ENCODE measurements at regions not wholly inside any gene's neighbourhood (a gene's known extent, or its start where the extent isn't known, plus 50 kb on each side); places are given as distances from the start of the nearest gene placed in this dataset.
"Not testable (repeated sequence)": the region's sequence is repeated elsewhere in the genome, so short reads cannot be mapped to it uniquely, and the experiment has no call there.

DNA sequence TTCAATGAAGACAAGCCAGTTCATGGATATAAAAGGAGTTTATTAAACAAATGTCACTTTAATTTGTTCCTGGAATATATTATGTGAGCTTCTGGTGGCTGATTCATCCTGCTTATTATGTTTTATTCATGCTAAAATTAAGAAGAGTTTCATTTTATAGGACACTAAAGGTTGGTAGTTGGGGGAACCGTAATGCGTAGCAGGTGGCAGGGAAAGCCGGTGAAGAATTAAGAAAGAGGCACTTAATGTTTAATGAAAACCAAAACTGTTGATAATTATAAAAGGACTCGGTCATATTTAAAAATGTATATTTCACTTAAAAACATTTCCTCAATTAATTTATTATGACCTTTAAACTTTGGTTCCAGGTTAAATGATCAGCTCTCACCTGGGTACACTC, 94.3 kb downstream of the XKR3 start:
- H3K4me3 ChIP-seq; ATAC-seq; intact Hi-C loops (cut with DNase I, micrococcal nuclease); DNase-seq; H3K36me3 ChIP-seq (ENCODE audit: low read depth); H3K4me1 ChIP-seq (ENCODE audit: low read depth): not testable (repeated sequence)
- peaks cover 24% of the 10 kb centered on the region for H3K9me3 ChIP-seq

GRCh38 chr22:16727491-16727890, 97.7 kb downstream of the XKR3 start:
- H3K9me3 ChIP-seq = peaks cover 19% of the 10 kb centered on the region
- ATAC-seq; intact Hi-C loops (cut with DNase I, micrococcal nuclease); DNase-seq; H3K36me3 ChIP-seq (ENCODE audit: low read depth); H3K4me1 ChIP-seq (ENCODE audit: low read depth); H3K4me3 ChIP-seq: not testable (repeated sequence)

DNA sequence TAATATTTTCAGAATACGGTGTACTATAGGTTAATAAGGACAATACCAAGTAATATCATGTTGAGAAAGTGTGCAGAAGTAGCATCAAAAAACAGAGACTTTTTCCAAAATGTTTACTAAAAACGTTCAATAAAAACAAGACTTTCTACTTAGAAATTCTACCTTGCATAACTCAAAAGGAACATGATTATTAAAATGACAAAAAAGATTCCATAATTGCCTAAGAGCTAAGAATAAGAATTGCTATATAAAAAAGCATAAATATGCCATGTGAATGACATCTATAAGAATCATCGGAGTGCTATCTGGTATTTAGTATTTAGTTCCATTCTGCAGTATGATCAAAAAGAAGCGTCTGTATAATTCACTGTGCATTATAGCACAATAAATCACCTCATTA, 102.0 kb downstream of the XKR3 start:
- H3K9me3 ChIP-seq = peaks cover 26% of the 10 kb centered on the region
- DNase-seq; H3K36me3 ChIP-seq (ENCODE audit: low read depth); intact Hi-C loops (cut with DNase I, micrococcal nuclease); ATAC-seq; H3K4me3 ChIP-seq; H3K4me1 ChIP-seq (ENCODE audit: low read depth): not testable (repeated sequence)

DNA sequence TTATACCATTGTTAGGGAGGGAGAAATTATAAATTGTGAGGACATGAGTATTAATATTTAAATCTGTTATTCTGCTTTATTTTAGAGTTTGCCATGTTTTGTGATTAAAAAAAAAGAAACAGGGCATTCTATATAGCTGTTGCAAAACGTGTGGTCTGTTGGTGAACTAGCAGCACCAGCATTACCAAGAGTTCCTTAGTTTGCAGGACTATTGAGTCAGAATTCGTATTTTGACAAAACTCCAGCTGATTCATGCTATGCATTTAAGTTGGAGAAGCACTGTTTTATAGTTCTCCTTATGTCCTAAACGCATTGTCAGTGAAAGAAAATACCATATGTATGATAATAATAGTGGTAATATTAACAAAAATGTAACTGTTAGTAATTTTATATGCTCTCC, 102.6 kb downstream of the XKR3 start:
- intact Hi-C loops (cut with DNase I, micrococcal nuclease); H3K4me1 ChIP-seq (ENCODE audit: low read depth); ATAC-seq; DNase-seq; H3K4me3 ChIP-seq; H3K36me3 ChIP-seq (ENCODE audit: low read depth): not testable (repeated sequence)
- H3K9me3 ChIP-seq = peaks cover 32% of the 10 kb centered on the region

GRCh38 chr22:16721961-16722360, 103.2 kb downstream of the XKR3 start:
- no peaks in the 10 kb centered on the region for H3K36me3 ChIP-seq (ENCODE audit: low read depth)
- H3K4me3 ChIP-seq = no peak overlapping the region
- intact Hi-C loops (cut with DNase I, micrococcal nuclease) = no loop called here
- DNase-seq (no peak), ATAC-seq (no peak)
- H3K4me1 ChIP-seq (ENCODE audit: low read depth) = no peaks in the 10 kb centered on the region
- TF ChIP-seq CTCF (IDR thresholded peaks at IDR 0.05) = no peak
- peaks cover 35% of the 10 kb centered on the region for H3K9me3 ChIP-seq

DNA sequence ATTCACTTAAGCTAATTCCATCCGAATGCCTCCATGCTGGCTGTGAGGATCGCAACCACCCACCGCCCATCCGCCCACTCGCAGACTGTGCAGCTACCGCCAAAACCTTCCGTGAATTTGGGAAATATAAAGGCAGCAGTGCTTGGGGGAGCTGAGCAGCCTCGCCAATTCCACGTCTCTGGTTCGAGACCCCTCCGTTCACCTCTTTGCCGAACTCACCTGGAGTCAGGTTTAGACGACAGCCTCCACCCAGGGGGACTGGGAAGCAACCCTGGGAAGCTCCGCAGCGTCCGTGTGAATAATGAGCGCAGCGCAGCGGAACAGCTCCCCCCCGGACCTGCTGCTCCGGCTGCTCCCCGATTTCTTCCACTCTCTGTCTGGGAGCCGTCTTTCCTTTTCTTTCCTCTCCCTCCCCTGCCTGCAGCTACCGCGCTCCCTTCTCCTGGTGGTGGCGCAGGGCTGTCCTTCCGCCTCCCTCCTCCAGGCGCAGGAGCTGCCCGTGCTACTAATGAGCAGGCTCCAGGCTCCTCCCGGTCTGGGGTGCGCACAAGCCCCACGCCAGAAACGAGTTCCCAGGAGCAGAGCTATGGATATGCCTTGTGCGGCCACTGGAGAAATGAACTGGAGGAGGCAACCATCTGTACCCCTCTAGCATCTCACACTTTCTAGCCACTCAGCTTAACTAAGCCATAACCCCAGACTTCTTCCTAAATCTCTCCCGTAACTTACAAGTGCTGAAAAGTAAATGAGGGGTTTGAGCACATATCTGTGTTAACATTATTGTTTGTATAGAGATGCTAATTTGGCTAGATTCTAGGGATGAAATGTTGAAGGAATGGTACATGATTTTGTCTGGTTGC, 107.3 kb downstream of the XKR3 start:
- Histone ChIP-seq H3K36me3 (ENCODE audit: low read depth) (no peaks in the 10 kb centered on the region), H3K9me3 (peaks cover 38% of the 10 kb centered on the region), H3K4me3 (no peak overlapping the region), H3K4me1 (ENCODE audit: low read depth) (no peaks in the 10 kb centered on the region)
- ATAC-seq (no peak), DNase-seq (no peak)
- intact Hi-C loops (cut with DNase I, micrococcal nuclease) = no loop called here
- TF ChIP-seq CTCF (IDR thresholded peaks at IDR 0.05) = no peak

- H3K36me3 ChIP-seq (ENCODE audit: low read depth); DNase-seq; intact Hi-C loops (cut with DNase I, micrococcal nuclease); H3K4me3 ChIP-seq; ATAC-seq; H3K4me1 ChIP-seq (ENCODE audit: low read depth): not testable (repeated sequence)
- peaks cover 45% of the 10 kb centered on the region for H3K9me3 ChIP-seq
Measured at GRCh38 chr22:16714568-16714967, 110.6 kb downstream of the XKR3 start.

- H3K36me3 ChIP-seq (ENCODE audit: low read depth); DNase-seq; intact Hi-C loops (cut with DNase I, micrococcal nuclease); ATAC-seq; H3K4me1 ChIP-seq (ENCODE audit: low read depth); H3K4me3 ChIP-seq: not testable (repeated sequence)
- H3K9me3 ChIP-seq = peaks cover 55% of the 10 kb centered on the region
Measured at GRCh38 chr22:16702318-16702870, 109.8 kb upstream of the CCT8L2 start.

GRCh38 chr22:16700390-16700789, 107.8 kb upstream of the CCT8L2 start:
- H3K4me1 ChIP-seq (ENCODE audit: low read depth); H3K36me3 ChIP-seq (ENCODE audit: low read depth); H3K4me3 ChIP-seq; DNase-seq; intact Hi-C loops (cut with DNase I, micrococcal nuclease); ATAC-seq: not testable (repeated sequence)
- peaks cover 53% of the 10 kb centered on the region for H3K9me3 ChIP-seq

Data from mucosa of descending colon (tissue), 3 donors.